Trophoblast cell (in vitro differentiated cells and primary cell): ENCODE measurements at regions not wholly inside any gene's neighbourhood (a gene's known extent, or its start where the extent isn't known, plus 50 kb on each side); places are given as distances from the start of the nearest gene placed in this dataset.

Experiments used
- DNase-seq, 2 donors: peaks; one replicate each; pipeline ENCODE4 v3.0.0-alpha.2; 2016
- H2AFZ ChIP-seq: 2 replicates; pipeline ENCODE4 v1.6.1; 2013; ENCODE audit warnings: low read length, moderate library complexity, mild to moderate bottlenecking; ENCODE audit not compliant: insufficient read depth, poor library complexity
- H2AK5ac ChIP-seq: 2 replicates; pipeline ENCODE4 v1.6.1; 2013; ENCODE audit warnings: mild to moderate bottlenecking, low read length
- H2BK120ac ChIP-seq: 2 replicates; pipeline ENCODE4 v1.6.1; 2013; ENCODE audit warnings: low read length, mild to moderate bottlenecking, moderate library complexity; ENCODE audit not compliant: insufficient read depth, poor library complexity
- H2BK12ac ChIP-seq: 2 replicates; pipeline ENCODE4 v1.6.1; 2013; ENCODE audit warnings: mild to moderate bottlenecking, low read length, moderate library complexity
- H2BK5ac ChIP-seq: 2 replicates; pipeline ENCODE4 v1.6.1; 2013; ENCODE audit warnings: low read length, low read depth, moderate library complexity, mild to moderate bottlenecking; ENCODE audit not compliant: poor library complexity
- H3K14ac ChIP-seq: 2 replicates; pipeline ENCODE4 v1.6.1; 2013; ENCODE audit warnings: mild to moderate bottlenecking, low read length
- H3K18ac ChIP-seq: 2 replicates; pipeline ENCODE4 v1.6.1; 2013; ENCODE audit warnings: mild to moderate bottlenecking, low read length
- H3K23ac ChIP-seq: 2 replicates; pipeline ENCODE4 v1.6.1; 2013; ENCODE audit warnings: low read length
- H3K27ac ChIP-seq: 2 replicates; pipeline ENCODE4 v1.5.1; 2013; ENCODE audit warnings: low read depth, mild to moderate bottlenecking, inconsistent platforms, low read length, moderate library complexity
- H3K27me3 ChIP-seq: 2 replicates; pipeline ENCODE4 v1.6.1; 2013; ENCODE audit warnings: inconsistent platforms, mild to moderate bottlenecking, low read length, moderate library complexity; ENCODE audit not compliant: insufficient read depth
- H3K36me3 ChIP-seq, 2 experiments: 1 replicate in 1 of 2; 2 replicates in 1 of 2; pipeline ENCODE4 v1.6.1; 2013; ENCODE audit warnings: low read length in 2 of 2, mild to moderate bottlenecking in 2 of 2, moderate library complexity in 1 of 2; ENCODE audit not compliant: insufficient read depth in 2 of 2, control insufficient read depth in 1 of 2
- H3K4ac ChIP-seq: 2 replicates; pipeline ENCODE4 v1.6.1; 2013; ENCODE audit warnings: low read depth, mild to moderate bottlenecking, low read length, moderate library complexity
- H3K4me1 ChIP-seq, 2 experiments: 1 replicate in 1 of 2; 2 replicates in 1 of 2; pipeline ENCODE4 v1.6.1; 2013; ENCODE audit warnings: low read length in 2 of 2, mild to moderate bottlenecking in 2 of 2, moderate library complexity in 1 of 2; ENCODE audit not compliant: insufficient read depth in 2 of 2, control insufficient read depth in 1 of 2
- H3K4me2 ChIP-seq: 2 replicates; pipeline ENCODE4 v1.6.1; 2013; ENCODE audit warnings: inconsistent platforms, mild to moderate bottlenecking, low read length, moderate library complexity
- H3K4me3 ChIP-seq: 2 replicates; pipeline ENCODE4 v1.5.1; 2013; ENCODE audit warnings: mild to moderate bottlenecking, low read depth, low read length, inconsistent platforms
- H3K79me1 ChIP-seq: one replicate; pipeline ENCODE4 v1.6.1; 2013; ENCODE audit warnings: low read length
- H3K79me2 ChIP-seq: 2 replicates; pipeline ENCODE4 v1.6.1; 2013; ENCODE audit warnings: low read length, mild to moderate bottlenecking; ENCODE audit not compliant: control insufficient read depth, insufficient read depth, poor library complexity
- H3K9ac ChIP-seq: 2 replicates; pipeline ENCODE4 v1.6.1; 2013; ENCODE audit warnings: mild to moderate bottlenecking, low read length
- H3K9me3 ChIP-seq: 2 replicates; pipeline ENCODE4 v1.6.1; 2013; ENCODE audit warnings: low read depth, mild to moderate bottlenecking, control low read depth, inconsistent platforms, low read length; ENCODE audit not compliant: insufficient read depth
- H4K12ac ChIP-seq: 2 replicates; pipeline ENCODE4 v1.6.1; 2013; ENCODE audit warnings: low read depth, mild to moderate bottlenecking, low read length, moderate library complexity
- H4K8ac ChIP-seq: 2 replicates; pipeline ENCODE4 v1.6.1; 2013; ENCODE audit warnings: low read depth, mild to moderate bottlenecking, low read length, moderate library complexity
- H4K91ac ChIP-seq: one replicate; pipeline ENCODE4 v1.6.1; 2013; ENCODE audit warnings: low read depth, mild to moderate bottlenecking, low read length, moderate library complexity
- WGBS: extraction: QIAGEN DNeasy Blood & Tissue Kit; methylation state at CpG from one replicate; pipeline ENCODE4 v1.1.7; 2013; ENCODE audit warnings: missing lambda C conversion rate; ENCODE audit not compliant: insufficient read length, insufficient coverage; ENCODE audit errors: extremely low coverage; 5-methylcytosine and 5-hydroxymethylcytosine counted together

- no CpG with 5 or more reads among the region's 5 CpGs for WGBS
- DNase-seq: no peak
- H3K4ac ChIP-seq: no peak overlapping the region
- no peak overlapping the region for H4K8ac ChIP-seq
- no peak overlapping the region for H2BK120ac ChIP-seq
- no peak overlapping the region for H2BK5ac ChIP-seq
- H3K79me1 ChIP-seq: no peaks in the 10 kb centered on the region
- no peak overlapping the region for H2BK12ac ChIP-seq
- no peak overlapping the region for H3K27ac ChIP-seq
- H4K12ac ChIP-seq: no peak overlapping the region
- H3K18ac ChIP-seq: no peak overlapping the region
- no peak overlapping the region for H3K23ac ChIP-seq
- peaks cover 2% of the 10 kb centered on the region for H3K9me3 ChIP-seq
- no peak overlapping the region for H4K91ac ChIP-seq
- no peak overlapping the region for H3K14ac ChIP-seq
- H3K79me2 ChIP-seq: no peaks in the 10 kb centered on the region
- no peak overlapping the region for H2AFZ ChIP-seq
- no peak overlapping the region for H2AK5ac ChIP-seq
- no peak overlapping the region for H3K4me2 ChIP-seq
- peaks cover 13% of the 10 kb centered on the region for H3K27me3 ChIP-seq
- no peak overlapping the region for H3K4me3 ChIP-seq
- H3K4me1 ChIP-seq: no peaks in the 10 kb centered on the region
- no peak overlapping the region for H3K9ac ChIP-seq
- no peaks in the 10 kb centered on the region for H3K36me3 ChIP-seq
Observed at GRCh38 chr17:79224903-79225302, 150.3 kb downstream of the ENGASE start.

- Histone ChIP-seq H3K4ac (no peak overlapping the region), H3K14ac (no peak overlapping the region), H3K79me2 (no peaks in the 10 kb centered on the region), H4K8ac (no peak overlapping the region), H2BK120ac (no peak overlapping the region), H3K36me3 (no peaks in the 10 kb centered on the region), H2AFZ (no peak overlapping the region), H4K91ac (no peak overlapping the region), H3K27me3 (peaks cover 13% of the 10 kb centered on the region), H3K23ac (no peak overlapping the region), H2AK5ac (no peak overlapping the region), H3K4me2 (no peak overlapping the region), H4K12ac (no peak overlapping the region), H3K9ac (no peak overlapping the region), H3K27ac (no peak overlapping the region), H3K9me3 (peaks cover 2% of the 10 kb centered on the region), H3K4me3 (no peak overlapping the region), H3K18ac (no peak overlapping the region), H2BK12ac (no peak overlapping the region), H3K4me1 (no peaks in the 10 kb centered on the region), H3K79me1 (no peaks in the 10 kb centered on the region), H2BK5ac (no peak overlapping the region)
- WGBS: no CpG with 5 or more reads among the region's 4 CpGs
- no peak for DNase-seq
Observed at GRCh38 chr17:79224476-79224875, 149.9 kb downstream of the ENGASE start.

GRCh38 chr17:79223953-79224352 is 149.3 kb downstream of the ENGASE start:
- no peak for DNase-seq
- H3K4me2 ChIP-seq: no peak overlapping the region
- H3K18ac ChIP-seq: no peak overlapping the region
- H2BK12ac ChIP-seq: no peak overlapping the region
- H3K79me2 ChIP-seq: no peaks in the 10 kb centered on the region
- no peaks in the 10 kb centered on the region for H3K36me3 ChIP-seq
- no peak overlapping the region for H3K23ac ChIP-seq
- no peaks in the 10 kb centered on the region for H3K4me1 ChIP-seq
- H3K9ac ChIP-seq: no peak overlapping the region
- H3K27me3 ChIP-seq: peaks cover 13% of the 10 kb centered on the region
- H2BK5ac ChIP-seq: no peak overlapping the region
- no CpG with 5 or more reads among the region's 8 CpGs for WGBS
- H3K4me3 ChIP-seq: no peak overlapping the region
- H3K27ac ChIP-seq: no peak overlapping the region
- peaks cover 2% of the 10 kb centered on the region for H3K9me3 ChIP-seq
- no peak overlapping the region for H4K8ac ChIP-seq
- H2AFZ ChIP-seq: no peak overlapping the region
- no peaks in the 10 kb centered on the region for H3K79me1 ChIP-seq
- no peak overlapping the region for H4K12ac ChIP-seq
- H4K91ac ChIP-seq: no peak overlapping the region
- H3K14ac ChIP-seq: no peak overlapping the region
- H3K4ac ChIP-seq: no peak overlapping the region
- H2BK120ac ChIP-seq: no peak overlapping the region
- H2AK5ac ChIP-seq: no peak overlapping the region

GRCh38 chr17:79223471-79223870 is 148.8 kb downstream of the ENGASE start:
- no CpG with 5 or more reads among the region's 9 CpGs for WGBS
- H3K4me1 ChIP-seq: no peaks in the 10 kb centered on the region
- DNase-seq: no peak

More at GRCh38 chr17:79223471-79223870, 148.8 kb downstream of the ENGASE start:
- H2BK12ac ChIP-seq: no peak overlapping the region
- H2AK5ac ChIP-seq: no peak overlapping the region
- H4K8ac ChIP-seq: no peak overlapping the region
- peaks cover 13% of the 10 kb centered on the region for H3K27me3 ChIP-seq
- no peak overlapping the region for H2BK120ac ChIP-seq
- H4K12ac ChIP-seq: no peak overlapping the region
- H3K36me3 ChIP-seq: no peaks in the 10 kb centered on the region
- H2BK5ac ChIP-seq: no peak overlapping the region
- H3K4me3 ChIP-seq: no peak overlapping the region
- H4K91ac ChIP-seq: no peak overlapping the region
- H3K27ac ChIP-seq: no peak overlapping the region
- no peak overlapping the region for H3K23ac ChIP-seq
- no peaks in the 10 kb centered on the region for H3K79me2 ChIP-seq
- H3K4me2 ChIP-seq: no peak overlapping the region
- no peaks in the 10 kb centered on the region for H3K79me1 ChIP-seq
- H3K9me3 ChIP-seq: peaks cover 2% of the 10 kb centered on the region
- no peak overlapping the region for H3K14ac ChIP-seq
- H3K18ac ChIP-seq: no peak overlapping the region
- no peak overlapping the region for H3K9ac ChIP-seq
- no peak overlapping the region for H3K4ac ChIP-seq
- no peak overlapping the region for H2AFZ ChIP-seq
